Osteoblast (primary cell): ENCODE measurements at regions not wholly inside any gene's neighbourhood (a gene's known extent, or its start where the extent isn't known, plus 50 kb on each side); places are given as distances from the start of the nearest gene placed in this dataset.
A peak's percentile ranks its signal among the peaks of the same experiment; 100 is the strongest.
"Not testable (repeated sequence)": the region's sequence is repeated elsewhere in the genome, so short reads cannot be mapped to it uniquely, and the experiment has no call there.

Source experiments
- DNase-seq: peaks from one replicate; pipeline ENCODE4 v3.0.0; 2011; ENCODE audit warnings: low spot score, mixed read lengths; ENCODE audit not compliant: insufficient read length; ENCODE audit errors: missing footprints
- H2AFZ ChIP-seq: 2 replicates; pipeline ENCODE4 v1.6.0; 2011; ENCODE audit warnings: mild to moderate bottlenecking, low read length
- H3K27ac ChIP-seq: 2 replicates; pipeline ENCODE4 v1.5.1; 2011; ENCODE audit warnings: mild to moderate bottlenecking, low read depth, low read length, moderate library complexity
- H3K27me3 ChIP-seq: 2 replicates; pipeline ENCODE4 v1.6.0; 2012; ENCODE audit warnings: mild to moderate bottlenecking, control low read depth, inconsistent platforms, low read length, moderate library complexity; ENCODE audit not compliant: insufficient read depth
- H3K36me3 ChIP-seq: 2 replicates; pipeline ENCODE4 v1.5.1; 2011; ENCODE audit warnings: mild to moderate bottlenecking, low read length, control low read depth, moderate library complexity; ENCODE audit not compliant: insufficient read depth
- H3K4me1 ChIP-seq: 2 replicates; pipeline ENCODE4 v1.5.1; 2011; ENCODE audit warnings: mild to moderate bottlenecking, low read length, control low read depth, moderate library complexity; ENCODE audit not compliant: insufficient read depth
- H3K4me2 ChIP-seq: 2 replicates; pipeline ENCODE4 v1.6.0; 2011; ENCODE audit warnings: mild to moderate bottlenecking, low read length; ENCODE audit not compliant: insufficient read depth
- H3K4me3 ChIP-seq: fragments of 200-600 bp; sonication (generic); 3 replicates; pipeline ENCODE4 v1.5.1; 2012; ENCODE audit warnings: mild to moderate bottlenecking, low read length, inconsistent platforms; ENCODE audit not compliant: insufficient read depth
- H3K79me2 ChIP-seq: 2 replicates; pipeline ENCODE4 v1.6.0; 2012; ENCODE audit warnings: mild to moderate bottlenecking, low read length, control low read depth, inconsistent platforms; ENCODE audit not compliant: insufficient read depth
- H3K9me3 ChIP-seq: 2 replicates; pipeline ENCODE4 v1.5.1; 2011; ENCODE audit warnings: low read depth, low read length, control low read depth
- H4K20me1 ChIP-seq: 2 replicates; pipeline ENCODE4 v1.6.0; 2012; ENCODE audit warnings: mild to moderate bottlenecking, low read length, control low read depth; ENCODE audit not compliant: insufficient read depth
- TF ChIP-seq, protein P1 (sequence below): IDR thresholded peaks from 2 replicates; pipeline ENCODE4 v1.5.1; 2011; ENCODE audit warnings: mild to moderate bottlenecking, low read depth, low read length, moderate library complexity; ENCODE audit errors: extremely low read depth

DNA sequence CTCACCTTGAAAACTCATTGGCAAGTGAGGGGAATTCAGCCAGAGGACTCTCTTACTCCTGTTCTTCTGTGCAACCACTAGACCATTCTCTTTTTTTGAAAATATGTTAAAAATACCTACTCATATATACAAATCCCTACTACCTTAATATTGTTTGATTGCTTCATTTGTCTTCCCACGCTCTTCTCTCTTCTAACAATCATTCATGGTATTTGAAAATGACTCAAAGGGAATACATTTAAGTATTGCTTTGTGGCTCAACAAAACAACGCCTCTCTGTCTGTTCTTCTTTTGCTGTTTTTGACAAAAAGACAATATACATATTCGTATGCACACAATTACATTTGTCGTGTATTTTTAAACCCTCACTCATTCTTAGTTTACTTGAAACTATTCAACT lies 589.4 kb downstream of the ANKRD50 start:
- no peak overlapping the region for H2AFZ ChIP-seq
- TF ChIP-seq, protein P1, sequence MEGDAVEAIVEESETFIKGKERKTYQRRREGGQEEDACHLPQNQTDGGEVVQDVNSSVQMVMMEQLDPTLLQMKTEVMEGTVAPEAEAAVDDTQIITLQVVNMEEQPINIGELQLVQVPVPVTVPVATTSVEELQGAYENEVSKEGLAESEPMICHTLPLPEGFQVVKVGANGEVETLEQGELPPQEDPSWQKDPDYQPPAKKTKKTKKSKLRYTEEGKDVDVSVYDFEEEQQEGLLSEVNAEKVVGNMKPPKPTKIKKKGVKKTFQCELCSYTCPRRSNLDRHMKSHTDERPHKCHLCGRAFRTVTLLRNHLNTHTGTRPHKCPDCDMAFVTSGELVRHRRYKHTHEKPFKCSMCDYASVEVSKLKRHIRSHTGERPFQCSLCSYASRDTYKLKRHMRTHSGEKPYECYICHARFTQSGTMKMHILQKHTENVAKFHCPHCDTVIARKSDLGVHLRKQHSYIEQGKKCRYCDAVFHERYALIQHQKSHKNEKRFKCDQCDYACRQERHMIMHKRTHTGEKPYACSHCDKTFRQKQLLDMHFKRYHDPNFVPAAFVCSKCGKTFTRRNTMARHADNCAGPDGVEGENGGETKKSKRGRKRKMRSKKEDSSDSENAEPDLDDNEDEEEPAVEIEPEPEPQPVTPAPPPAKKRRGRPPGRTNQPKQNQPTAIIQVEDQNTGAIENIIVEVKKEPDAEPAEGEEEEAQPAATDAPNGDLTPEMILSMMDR, result no peak
- no peak overlapping the region for H3K4me3 ChIP-seq
- no peak overlapping the region for H3K27ac ChIP-seq
- H3K79me2 ChIP-seq, result no peaks in the 10 kb centered on the region
- no peaks in the 10 kb centered on the region for H3K36me3 ChIP-seq
- no peak overlapping the region for H3K4me2 ChIP-seq
- H3K9me3 ChIP-seq, result no peaks in the 10 kb centered on the region
- no peaks in the 10 kb centered on the region for H3K27me3 ChIP-seq
- no peak for DNase-seq
- peaks cover 4% of the 10 kb centered on the region for H3K4me1 ChIP-seq
- H4K20me1 ChIP-seq, result no peaks in the 10 kb centered on the region

DNA sequence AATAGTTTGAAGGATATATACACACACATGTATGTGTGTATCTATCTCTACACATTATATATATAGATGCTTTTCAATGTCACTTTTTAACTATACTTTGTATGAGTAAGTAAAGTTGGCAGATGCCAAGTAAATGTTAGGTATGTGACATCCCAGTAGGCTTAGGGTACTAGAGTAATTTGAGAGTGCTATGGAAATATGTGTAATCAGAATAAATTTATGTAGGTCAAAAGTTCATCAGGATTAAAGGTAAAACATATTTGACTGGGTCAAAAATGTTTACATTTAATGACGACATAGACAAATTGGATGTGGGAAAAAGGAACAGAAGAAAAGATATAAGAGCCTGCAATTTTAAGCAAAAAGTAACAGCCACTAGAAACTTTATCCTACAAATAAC lies 588.8 kb downstream of the ANKRD50 start:
- H3K9me3 ChIP-seq, result no peaks in the 10 kb centered on the region
- H3K4me2 ChIP-seq, result no peak overlapping the region
- DNase-seq, result no peak
- no peaks in the 10 kb centered on the region for H3K36me3 ChIP-seq
- H3K79me2 ChIP-seq, result no peaks in the 10 kb centered on the region
- peaks cover 4% of the 10 kb centered on the region for H3K4me1 ChIP-seq
- no peaks in the 10 kb centered on the region for H4K20me1 ChIP-seq
- no peak overlapping the region for H2AFZ ChIP-seq
- H3K4me3 ChIP-seq, result no peak overlapping the region
- no peak overlapping the region for H3K27ac ChIP-seq
- TF ChIP-seq, protein P1, result no peak
- H3K27me3 ChIP-seq, result no peaks in the 10 kb centered on the region

DNA sequence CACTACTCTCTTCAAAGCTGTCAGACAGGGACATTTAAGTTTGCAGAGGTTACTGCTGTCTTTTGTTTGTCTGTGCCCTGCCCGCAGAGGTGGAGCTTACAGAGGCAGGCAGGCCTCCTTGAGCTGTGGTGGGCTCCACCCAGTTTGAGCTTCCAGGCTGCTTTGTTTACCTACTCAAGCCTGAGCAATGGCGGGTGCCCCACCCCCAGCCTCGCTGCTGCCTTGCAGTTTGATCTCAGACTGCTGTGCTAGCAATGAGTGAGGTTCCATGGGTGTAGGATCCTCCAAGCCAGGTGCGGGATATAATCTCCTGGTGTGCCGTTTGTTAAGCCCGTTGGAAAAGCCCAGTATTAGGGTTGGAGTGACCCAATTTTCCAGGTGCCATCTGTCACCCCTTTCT lies 581.2 kb downstream of the ANKRD50 start:
- H2AFZ ChIP-seq, DNase-seq, H3K36me3 ChIP-seq, H3K4me3 ChIP-seq, H3K4me1 ChIP-seq, H3K4me2 ChIP-seq, H3K27ac ChIP-seq, H3K79me2 ChIP-seq, H4K20me1 ChIP-seq, H3K27me3 ChIP-seq, H3K9me3 ChIP-seq: not testable (repeated sequence)

DNA sequence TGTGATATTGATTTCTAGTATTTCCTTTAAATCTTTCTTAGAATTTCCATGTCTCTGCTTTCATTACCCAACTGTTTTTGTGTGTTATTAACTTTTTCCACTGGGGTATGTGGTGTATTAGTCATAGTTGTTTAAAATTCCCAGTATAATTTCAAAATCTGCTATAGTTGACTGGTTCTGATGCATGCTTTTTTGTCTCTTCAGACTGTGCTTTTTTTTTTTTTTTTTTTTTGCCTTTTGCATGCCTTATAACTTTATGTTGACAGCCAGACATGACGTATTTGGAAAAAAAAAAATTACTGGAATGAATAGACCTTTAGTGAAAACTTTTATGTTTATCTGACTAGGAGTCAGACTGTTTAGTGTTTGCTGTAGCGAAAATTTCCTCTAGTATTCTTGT lies 580.4 kb downstream of the ANKRD50 start:
- Histone ChIP-seq H3K36me3 (no peaks in the 10 kb centered on the region), H3K9me3 (no peaks in the 10 kb centered on the region), H3K79me2 (no peaks in the 10 kb centered on the region), H3K4me2 (no peak overlapping the region), H3K27ac (no peak overlapping the region), H2AFZ (no peak overlapping the region), H3K27me3 (no peaks in the 10 kb centered on the region), H4K20me1 (no peaks in the 10 kb centered on the region), H3K4me1 (no peaks in the 10 kb centered on the region), H3K4me3 (no peak overlapping the region)
- TF ChIP-seq, protein P1, result no peak
- peak; percentile 25 for DNase-seq

DNA sequence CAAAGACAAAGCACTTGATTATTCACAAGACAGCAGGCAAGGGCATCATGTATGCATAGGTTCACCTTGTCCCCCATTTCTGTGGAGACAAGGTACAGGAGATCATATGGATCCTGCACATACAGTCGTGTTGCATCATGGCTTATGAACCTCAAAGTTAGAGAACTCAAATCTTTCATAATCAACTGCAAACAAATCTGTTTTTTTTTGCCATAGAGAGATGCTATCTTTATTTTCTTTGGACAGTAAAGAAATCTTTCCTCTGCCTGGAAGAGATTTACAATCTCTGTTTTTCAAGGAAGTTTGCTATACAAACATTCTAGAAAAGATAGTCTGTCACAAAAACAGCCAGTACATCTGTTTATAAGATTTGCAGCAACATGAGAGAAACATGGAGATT lies 578.8 kb downstream of the ANKRD50 start:
- no peak for DNase-seq
- no peaks in the 10 kb centered on the region for H3K4me1 ChIP-seq
- H3K27ac ChIP-seq, result no peak overlapping the region
- no peaks in the 10 kb centered on the region for H3K79me2 ChIP-seq
- H3K36me3 ChIP-seq, result no peaks in the 10 kb centered on the region
- TF ChIP-seq, protein P1, result no peak
- no peak overlapping the region for H2AFZ ChIP-seq
- no peaks in the 10 kb centered on the region for H4K20me1 ChIP-seq
- H3K4me2 ChIP-seq, result no peak overlapping the region
- no peaks in the 10 kb centered on the region for H3K9me3 ChIP-seq
- H3K4me3 ChIP-seq, result no peak overlapping the region
- no peaks in the 10 kb centered on the region for H3K27me3 ChIP-seq
